IMR-90 (cell line): ENCODE measurements at regions not wholly inside any gene's neighbourhood (a gene's known extent, or its start where the extent isn't known, plus 50 kb on each side); places are given as distances from the start of the nearest gene placed in this dataset.

Experiments
- CEBPB ChIP-seq: IDR thresholded peaks from 2 replicates; pipeline ENCODE4 v1.6.1; 2012; ENCODE audit warnings: low read depth, low read length, improper control_type of control experiment
- CHD1 ChIP-seq: IDR thresholded peaks from 2 replicates; pipeline ENCODE4 v1.6.1; 2012; ENCODE audit warnings: low read depth, low read length, improper control_type of control experiment
- FOS ChIP-seq: fragments of 150-350 bp; IDR thresholded peaks from 2 replicates; pipeline ENCODE4 v1.6.1; 2016; ENCODE audit warnings: low read depth, low read length
- MAFK ChIP-seq: IDR thresholded peaks from 2 replicates; pipeline ENCODE4 v1.6.1; 2012; ENCODE audit warnings: low read depth, low read length, improper control_type of control experiment
- MXI1 ChIP-seq: IDR thresholded peaks from 2 replicates; pipeline ENCODE4 v1.6.1; 2012; ENCODE audit warnings: low read depth, mild to moderate bottlenecking, low read length, moderate library complexity, borderline replicate concordance
- NFE2L2 ChIP-seq: fragments of 150-350 bp; IDR thresholded peaks from 2 replicates; pipeline ENCODE4 v1.6.1; 2016; ENCODE audit warnings: low read depth, mild to moderate bottlenecking, low read length
- POLR2A ChIP-seq: IDR thresholded peaks from 2 replicates; pipeline ENCODE4 v1.6.1; 2012; ENCODE audit warnings: mild to moderate bottlenecking, low read depth, low read length
- RAD21 ChIP-seq: IDR thresholded peaks from 2 replicates; pipeline ENCODE4 v1.6.1; 2012; ENCODE audit warnings: low read length, improper control_type of control experiment
- RCOR1 ChIP-seq: IDR thresholded peaks from 2 replicates; pipeline ENCODE4 v1.6.1; 2012; ENCODE audit warnings: mild to moderate bottlenecking, low read length, improper control_type of control experiment; ENCODE audit not compliant: insufficient replicate concordance
- RFX5 ChIP-seq: IDR thresholded peaks from 2 replicates; pipeline ENCODE4 v1.8.0; 2012; ENCODE audit warnings: low read depth, mild to moderate bottlenecking, low read length, moderate library complexity
- SMC3 ChIP-seq: fragments of 150-350 bp; IDR thresholded peaks from 2 replicates; pipeline ENCODE4 v1.6.1; 2016; ENCODE audit warnings: low read depth, mild to moderate bottlenecking, antibody characterized with exemption, low read length, moderate library complexity
- TF ChIP-seq, protein P1 (sequence below): fragments of 150-350 bp; IDR thresholded peaks from 2 replicates; pipeline ENCODE4 v1.6.1; 2016; ENCODE audit warnings: low read depth, mild to moderate bottlenecking, low read length, moderate library complexity, borderline replicate concordance
- TF ChIP-seq, protein P2 (sequence below): conservative IDR thresholded peaks from 2 replicates; pipeline ENCODE4 v1.5.1; 2012; ENCODE audit warnings: mild to moderate bottlenecking, low read depth, low read length, improper control_type of control experiment
- TF ChIP-seq, protein P3 (sequence below): fragments of 150-350 bp; IDR thresholded peaks from 2 replicates; pipeline ENCODE4 v1.6.1; 2017; ENCODE audit warnings: mild to moderate bottlenecking, antibody characterized with exemption, low read length, low read depth

DNA sequence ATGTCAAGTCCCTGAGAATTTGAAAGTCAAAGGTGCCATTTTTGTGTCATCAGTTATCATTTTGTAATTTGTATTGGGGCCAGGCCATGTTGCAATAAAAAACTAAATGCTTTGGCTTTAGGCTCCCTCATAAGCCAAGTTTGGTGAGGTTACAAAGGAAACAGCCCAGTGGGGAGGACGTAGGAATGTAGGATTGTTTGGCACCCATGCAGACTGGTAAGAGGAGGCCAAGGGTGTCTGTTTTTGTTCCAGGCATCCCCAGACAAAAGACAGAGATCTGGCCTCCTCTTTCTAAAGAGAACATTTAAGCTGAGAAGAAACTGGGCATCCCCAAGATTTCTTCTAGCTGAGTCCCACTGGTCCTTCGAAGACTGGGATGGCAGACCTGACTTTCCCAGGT is 111.7 kb downstream of the SUDS3 start:
- TF ChIP-seq, protein P1, sequence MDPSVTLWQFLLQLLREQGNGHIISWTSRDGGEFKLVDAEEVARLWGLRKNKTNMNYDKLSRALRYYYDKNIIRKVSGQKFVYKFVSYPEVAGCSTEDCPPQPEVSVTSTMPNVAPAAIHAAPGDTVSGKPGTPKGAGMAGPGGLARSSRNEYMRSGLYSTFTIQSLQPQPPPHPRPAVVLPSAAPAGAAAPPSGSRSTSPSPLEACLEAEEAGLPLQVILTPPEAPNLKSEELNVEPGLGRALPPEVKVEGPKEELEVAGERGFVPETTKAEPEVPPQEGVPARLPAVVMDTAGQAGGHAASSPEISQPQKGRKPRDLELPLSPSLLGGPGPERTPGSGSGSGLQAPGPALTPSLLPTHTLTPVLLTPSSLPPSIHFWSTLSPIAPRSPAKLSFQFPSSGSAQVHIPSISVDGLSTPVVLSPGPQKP: no peak
- TF ChIP-seq, protein P2, sequence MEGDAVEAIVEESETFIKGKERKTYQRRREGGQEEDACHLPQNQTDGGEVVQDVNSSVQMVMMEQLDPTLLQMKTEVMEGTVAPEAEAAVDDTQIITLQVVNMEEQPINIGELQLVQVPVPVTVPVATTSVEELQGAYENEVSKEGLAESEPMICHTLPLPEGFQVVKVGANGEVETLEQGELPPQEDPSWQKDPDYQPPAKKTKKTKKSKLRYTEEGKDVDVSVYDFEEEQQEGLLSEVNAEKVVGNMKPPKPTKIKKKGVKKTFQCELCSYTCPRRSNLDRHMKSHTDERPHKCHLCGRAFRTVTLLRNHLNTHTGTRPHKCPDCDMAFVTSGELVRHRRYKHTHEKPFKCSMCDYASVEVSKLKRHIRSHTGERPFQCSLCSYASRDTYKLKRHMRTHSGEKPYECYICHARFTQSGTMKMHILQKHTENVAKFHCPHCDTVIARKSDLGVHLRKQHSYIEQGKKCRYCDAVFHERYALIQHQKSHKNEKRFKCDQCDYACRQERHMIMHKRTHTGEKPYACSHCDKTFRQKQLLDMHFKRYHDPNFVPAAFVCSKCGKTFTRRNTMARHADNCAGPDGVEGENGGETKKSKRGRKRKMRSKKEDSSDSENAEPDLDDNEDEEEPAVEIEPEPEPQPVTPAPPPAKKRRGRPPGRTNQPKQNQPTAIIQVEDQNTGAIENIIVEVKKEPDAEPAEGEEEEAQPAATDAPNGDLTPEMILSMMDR: no peak
- TF ChIP-seq POLR2A (no peak), MXI1 (no peak), FOS (no peak), CEBPB (no peak), CHD1 (no peak), RFX5 (no peak), MAFK (no peak), RAD21 (no peak), NFE2L2 (no peak), SMC3 (no peak), RCOR1 (no peak)
- TF ChIP-seq, protein P3, sequence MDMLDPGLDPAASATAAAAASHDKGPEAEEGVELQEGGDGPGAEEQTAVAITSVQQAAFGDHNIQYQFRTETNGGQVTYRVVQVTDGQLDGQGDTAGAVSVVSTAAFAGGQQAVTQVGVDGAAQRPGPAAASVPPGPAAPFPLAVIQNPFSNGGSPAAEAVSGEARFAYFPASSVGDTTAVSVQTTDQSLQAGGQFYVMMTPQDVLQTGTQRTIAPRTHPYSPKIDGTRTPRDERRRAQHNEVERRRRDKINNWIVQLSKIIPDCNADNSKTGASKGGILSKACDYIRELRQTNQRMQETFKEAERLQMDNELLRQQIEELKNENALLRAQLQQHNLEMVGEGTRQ: no peak
